SK-N-SH treated with all-trans-retinoic acid at 6 μM for 48 hours (cell line): ENCODE measurements at regions not wholly inside any gene's neighbourhood (a gene's known extent, or its start where the extent isn't known, plus 50 kb on each side); places are given as distances from the start of the nearest gene placed in this dataset.

Experiments used
- ATAC-seq: fragments of 200-7000 bp; cut with Tn5 transposase; 3 replicates; pipeline ENCODE4 v1.9.1; 2020; ENCODE audit warnings: mild to moderate bottlenecking, moderate library complexity
- ARNTL ChIP-seq: fragments of 450-650 bp; formaldehyde crosslinking; IDR thresholded peaks from 2 replicates; pipeline ENCODE4 v1.5.0; 2020; ENCODE audit warnings: low read depth, mild to moderate bottlenecking, moderate library complexity, borderline replicate concordance
- CSDC2 ChIP-seq: fragments of 250-450 bp; sonication (Bioruptor Pico); IDR thresholded peaks from 2 replicates; pipeline ENCODE4 v1.5.0; 2020; ENCODE audit warnings: mild to moderate bottlenecking, moderate library complexity
- ESRRG ChIP-seq: fragments of 250-450 bp; sonication (Bioruptor Pico); IDR thresholded peaks from 2 replicates; pipeline ENCODE4 v1.6.1; 2021; ENCODE audit warnings: mild to moderate bottlenecking
- ISL1 ChIP-seq: fragments of 250-450 bp; sonication (Bioruptor Pico); IDR thresholded peaks from 2 replicates; pipeline ENCODE4 v2.1.2; 2022; ENCODE audit warnings: mild to moderate bottlenecking, moderate library complexity
- OSR1 ChIP-seq: fragments of 250-450 bp; sonication (Bioruptor Pico); IDR thresholded peaks from 2 replicates; pipeline ENCODE4 v1.8.0; 2022; ENCODE audit warnings: moderate library complexity, mild to moderate bottlenecking, inconsistent platforms
- PPARA ChIP-seq: fragments of 250-450 bp; sonication (Bioruptor Pico); IDR thresholded peaks from 2 replicates; pipeline ENCODE4 v1.5.0; 2020; ENCODE audit warnings: mild to moderate bottlenecking, borderline replicate concordance
- RARB ChIP-seq: fragments of 250-450 bp; sonication (Bioruptor Pico); IDR thresholded peaks from 2 replicates; pipeline ENCODE4 v1.8.0; 2021; ENCODE audit warnings: mild to moderate bottlenecking, moderate library complexity
- SNAI2 ChIP-seq: fragments of 250-450 bp; sonication (Bioruptor Pico); IDR thresholded peaks from 2 replicates; pipeline ENCODE4 v1.5.0; 2020; ENCODE audit warnings: mild to moderate bottlenecking, moderate library complexity
- ZC3H10 ChIP-seq: fragments of 250-450 bp; sonication (Bioruptor Pico); IDR thresholded peaks from 2 replicates; pipeline ENCODE4 v1.5.1; 2021; ENCODE audit warnings: mild to moderate bottlenecking, moderate library complexity
- ZFP3 ChIP-seq: fragments of 250-450 bp; sonication (Bioruptor Pico); IDR thresholded peaks from 2 replicates; pipeline ENCODE4 v1.5.0; 2020; ENCODE audit warnings: mild to moderate bottlenecking, moderate library complexity
- ZFP30 ChIP-seq: fragments of 450-650 bp; formaldehyde crosslinking; IDR thresholded peaks from 2 replicates; pipeline ENCODE4 v1.5.0; 2022; ENCODE audit warnings: mild to moderate bottlenecking, moderate library complexity
- ZNF565 ChIP-seq: fragments of 450-650 bp; formaldehyde crosslinking; conservative IDR thresholded peaks from 2 replicates; pipeline ENCODE4 v1.5.0; 2020; ENCODE audit warnings: low read depth, mild to moderate bottlenecking, moderate library complexity
- ZNF70 ChIP-seq: fragments of 450-650 bp; formaldehyde crosslinking; IDR thresholded peaks from 2 replicates; pipeline ENCODE4 v1.5.0; 2020; ENCODE audit warnings: mild to moderate bottlenecking, moderate library complexity
- ZNF8 ChIP-seq: fragments of 450-650 bp; formaldehyde crosslinking; IDR thresholded peaks from 2 replicates; pipeline ENCODE4 v1.5.0; 2020; ENCODE audit warnings: mild to moderate bottlenecking, moderate library complexity
- TF ChIP-seq, protein P1 (sequence below): fragments of 250-450 bp; sonication (Bioruptor Pico); IDR thresholded peaks from 2 replicates; pipeline ENCODE4 v1.5.1; 2020; ENCODE audit warnings: low read depth, mild to moderate bottlenecking, moderate library complexity
- TF ChIP-seq, protein P2 (sequence below): fragments of 250-450 bp; sonication (Bioruptor Pico); IDR thresholded peaks from 2 replicates; pipeline ENCODE4 v1.8.0; 2021; ENCODE audit warnings: low read depth, mild to moderate bottlenecking, moderate library complexity, borderline replicate concordance
- TF ChIP-seq, protein P3 (sequence below): fragments of 250-450 bp; sonication (Bioruptor Pico); IDR thresholded peaks from 2 replicates; pipeline ENCODE4 v1.8.0; 2020; ENCODE audit warnings: mild to moderate bottlenecking, moderate library complexity, borderline replicate concordance
- TF ChIP-seq, protein P4 (sequence below): fragments of 250-450 bp; sonication (Bioruptor Pico); IDR thresholded peaks from 2 replicates; pipeline ENCODE4 v1.5.1; 2021; ENCODE audit warnings: mild to moderate bottlenecking, moderate library complexity
- TF ChIP-seq, protein P5 (sequence below): fragments of 250-450 bp; sonication (Bioruptor Pico); IDR thresholded peaks from 2 replicates; pipeline ENCODE4 v1.5.0; 2020; ENCODE audit warnings: mild to moderate bottlenecking, moderate library complexity

DNA sequence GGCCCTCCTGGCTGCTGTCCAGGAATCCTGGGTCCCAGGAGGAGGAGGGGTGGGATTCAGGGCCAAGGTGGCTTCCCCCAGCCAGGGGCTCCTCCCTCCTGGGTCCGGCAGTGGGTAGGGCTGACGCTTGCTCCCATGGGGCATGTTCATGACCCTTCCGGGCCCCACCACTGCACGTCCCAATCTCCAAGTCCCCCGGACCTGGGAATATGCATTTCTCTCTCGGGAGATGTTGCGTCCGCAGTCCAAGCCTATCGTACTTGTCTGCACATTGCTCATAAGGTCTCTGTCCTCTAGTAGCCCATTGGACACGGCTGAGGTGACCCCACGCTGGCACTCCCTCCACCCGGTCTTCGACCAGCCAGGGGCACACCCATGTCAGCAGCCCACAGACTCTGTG, 192.3 kb downstream of the TEX29 start:
- TF ChIP-seq, protein P1, sequence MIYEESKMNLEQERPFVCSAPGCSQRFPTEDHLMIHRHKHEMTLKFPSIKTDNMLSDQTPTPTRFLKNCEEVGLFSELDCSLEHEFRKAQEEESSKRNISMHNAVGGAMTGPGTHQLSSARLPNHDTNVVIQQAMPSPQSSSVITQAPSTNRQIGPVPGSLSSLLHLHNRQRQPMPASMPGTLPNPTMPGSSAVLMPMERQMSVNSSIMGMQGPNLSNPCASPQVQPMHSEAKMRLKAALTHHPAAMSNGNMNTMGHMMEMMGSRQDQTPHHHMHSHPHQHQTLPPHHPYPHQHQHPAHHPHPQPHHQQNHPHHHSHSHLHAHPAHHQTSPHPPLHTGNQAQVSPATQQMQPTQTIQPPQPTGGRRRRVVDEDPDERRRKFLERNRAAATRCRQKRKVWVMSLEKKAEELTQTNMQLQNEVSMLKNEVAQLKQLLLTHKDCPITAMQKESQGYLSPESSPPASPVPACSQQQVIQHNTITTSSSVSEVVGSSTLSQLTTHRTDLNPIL (CRISPR knock-in tag) = no peak
- TF ChIP-seq ZFP3 = no peak
- TF ChIP-seq ZFP30 (CRISPR knock-in tag) = no peak
- TF ChIP-seq ISL1 (CRISPR knock-in tag) = no peak
- TF ChIP-seq, protein P2, sequence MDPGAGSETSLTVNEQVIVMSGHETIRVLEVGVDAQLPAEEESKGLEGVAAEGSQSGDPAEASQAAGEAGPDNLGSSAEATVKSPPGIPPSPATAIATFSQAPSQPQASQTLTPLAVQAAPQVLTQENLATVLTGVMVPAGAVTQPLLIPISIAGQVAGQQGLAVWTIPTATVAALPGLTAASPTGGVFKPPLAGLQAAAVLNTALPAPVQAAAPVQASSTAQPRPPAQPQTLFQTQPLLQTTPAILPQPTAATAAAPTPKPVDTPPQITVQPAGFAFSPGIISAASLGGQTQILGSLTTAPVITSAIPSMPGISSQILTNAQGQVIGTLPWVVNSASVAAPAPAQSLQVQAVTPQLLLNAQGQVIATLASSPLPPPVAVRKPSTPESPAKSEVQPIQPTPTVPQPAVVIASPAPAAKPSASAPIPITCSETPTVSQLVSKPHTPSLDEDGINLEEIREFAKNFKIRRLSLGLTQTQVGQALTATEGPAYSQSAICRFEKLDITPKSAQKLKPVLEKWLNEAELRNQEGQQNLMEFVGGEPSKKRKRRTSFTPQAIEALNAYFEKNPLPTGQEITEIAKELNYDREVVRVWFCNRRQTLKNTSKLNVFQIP (CRISPR knock-in tag) = no peak
- ATAC-seq = no peak

DNA sequence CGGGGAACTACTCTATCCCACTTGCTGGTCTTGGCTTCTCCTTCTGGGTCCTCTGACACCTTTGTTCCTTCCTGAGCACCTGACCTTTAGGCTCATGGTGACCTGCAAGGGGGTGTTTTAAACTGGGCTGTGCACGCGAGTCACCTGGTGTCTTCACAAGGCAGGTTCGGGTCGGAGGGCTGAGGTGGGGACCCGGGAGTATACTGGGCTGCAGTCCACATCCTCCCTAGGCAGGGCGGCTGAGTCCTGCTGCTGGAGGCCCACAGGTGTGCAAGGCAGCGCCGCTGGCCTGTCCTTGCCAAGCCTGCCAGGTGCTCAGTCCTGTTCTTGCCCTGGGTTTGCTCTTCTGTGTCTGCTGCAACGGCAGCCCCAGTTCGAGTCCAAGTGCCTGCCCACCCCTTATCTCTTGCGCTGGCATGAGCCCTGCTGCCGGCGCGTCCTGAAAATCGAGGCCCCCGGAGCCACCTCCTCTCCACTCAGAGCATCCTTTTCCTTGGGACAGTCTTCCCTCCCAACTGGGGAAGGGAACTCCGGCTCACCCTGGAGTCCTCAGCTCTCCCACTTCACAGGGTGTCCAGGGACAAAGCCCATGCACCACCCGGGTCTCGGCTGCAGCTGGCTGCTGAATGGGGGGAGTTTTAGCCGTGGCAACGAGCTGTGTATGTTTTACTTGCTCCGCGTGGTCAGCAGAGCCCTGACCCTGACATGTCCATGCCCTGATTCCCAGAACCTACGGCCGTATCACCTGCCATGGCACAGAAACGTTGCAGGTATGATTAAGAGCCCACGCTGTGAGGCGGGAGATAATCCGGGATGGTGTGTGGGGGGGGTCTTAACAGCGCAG, 193.5 kb downstream of the TEX29 start:
- ATAC-seq = no peak
- TF ChIP-seq CSDC2 (CRISPR knock-in tag) = no peak
- TF ChIP-seq, protein P1 (CRISPR knock-in tag) = no peak
- no peak for TF ChIP-seq OSR1
- no peak for TF ChIP-seq ZNF70 (CRISPR knock-in tag)
- no peak for TF ChIP-seq ZC3H10 (CRISPR knock-in tag)
- no peak for TF ChIP-seq ZNF565 (CRISPR knock-in tag)
- no peak for TF ChIP-seq ARNTL
- TF ChIP-seq ESRRG (CRISPR knock-in tag) = no peak
- TF ChIP-seq, protein P3, sequence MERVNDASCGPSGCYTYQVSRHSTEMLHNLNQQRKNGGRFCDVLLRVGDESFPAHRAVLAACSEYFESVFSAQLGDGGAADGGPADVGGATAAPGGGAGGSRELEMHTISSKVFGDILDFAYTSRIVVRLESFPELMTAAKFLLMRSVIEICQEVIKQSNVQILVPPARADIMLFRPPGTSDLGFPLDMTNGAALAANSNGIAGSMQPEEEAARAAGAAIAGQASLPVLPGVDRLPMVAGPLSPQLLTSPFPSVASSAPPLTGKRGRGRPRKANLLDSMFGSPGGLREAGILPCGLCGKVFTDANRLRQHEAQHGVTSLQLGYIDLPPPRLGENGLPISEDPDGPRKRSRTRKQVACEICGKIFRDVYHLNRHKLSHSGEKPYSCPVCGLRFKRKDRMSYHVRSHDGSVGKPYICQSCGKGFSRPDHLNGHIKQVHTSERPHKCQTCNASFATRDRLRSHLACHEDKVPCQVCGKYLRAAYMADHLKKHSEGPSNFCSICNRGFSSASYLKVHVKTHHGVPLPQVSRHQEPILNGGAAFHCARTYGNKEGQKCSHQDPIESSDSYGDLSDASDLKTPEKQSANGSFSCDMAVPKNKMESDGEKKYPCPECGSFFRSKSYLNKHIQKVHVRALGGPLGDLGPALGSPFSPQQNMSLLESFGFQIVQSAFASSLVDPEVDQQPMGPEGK (CRISPR knock-in tag) = no peak
- TF ChIP-seq PPARA (CRISPR knock-in tag) = no peak
- no peak for TF ChIP-seq ZNF8
- no peak for TF ChIP-seq RARB (CRISPR knock-in tag)
- TF ChIP-seq, protein P2 (CRISPR knock-in tag) = no peak
- no peak for TF ChIP-seq SNAI2 (CRISPR knock-in tag)
- no peak for TF ChIP-seq ISL1 (CRISPR knock-in tag)
- TF ChIP-seq, protein P4, sequence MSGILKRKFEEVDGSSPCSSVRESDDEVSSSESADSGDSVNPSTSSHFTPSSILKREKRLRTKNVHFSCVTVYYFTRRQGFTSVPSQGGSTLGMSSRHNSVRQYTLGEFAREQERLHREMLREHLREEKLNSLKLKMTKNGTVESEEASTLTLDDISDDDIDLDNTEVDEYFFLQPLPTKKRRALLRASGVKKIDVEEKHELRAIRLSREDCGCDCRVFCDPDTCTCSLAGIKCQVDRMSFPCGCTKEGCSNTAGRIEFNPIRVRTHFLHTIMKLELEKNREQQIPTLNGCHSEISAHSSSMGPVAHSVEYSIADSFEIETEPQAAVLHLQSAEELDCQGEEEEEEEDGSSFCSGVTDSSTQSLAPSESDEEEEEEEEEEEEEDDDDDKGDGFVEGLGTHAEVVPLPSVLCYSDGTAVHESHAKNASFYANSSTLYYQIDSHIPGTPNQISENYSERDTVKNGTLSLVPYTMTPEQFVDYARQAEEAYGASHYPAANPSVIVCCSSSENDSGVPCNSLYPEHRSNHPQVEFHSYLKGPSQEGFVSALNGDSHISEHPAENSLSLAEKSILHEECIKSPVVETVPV (CRISPR knock-in tag) = no peak
- TF ChIP-seq ZFP3 = no peak
- TF ChIP-seq, protein P5, sequence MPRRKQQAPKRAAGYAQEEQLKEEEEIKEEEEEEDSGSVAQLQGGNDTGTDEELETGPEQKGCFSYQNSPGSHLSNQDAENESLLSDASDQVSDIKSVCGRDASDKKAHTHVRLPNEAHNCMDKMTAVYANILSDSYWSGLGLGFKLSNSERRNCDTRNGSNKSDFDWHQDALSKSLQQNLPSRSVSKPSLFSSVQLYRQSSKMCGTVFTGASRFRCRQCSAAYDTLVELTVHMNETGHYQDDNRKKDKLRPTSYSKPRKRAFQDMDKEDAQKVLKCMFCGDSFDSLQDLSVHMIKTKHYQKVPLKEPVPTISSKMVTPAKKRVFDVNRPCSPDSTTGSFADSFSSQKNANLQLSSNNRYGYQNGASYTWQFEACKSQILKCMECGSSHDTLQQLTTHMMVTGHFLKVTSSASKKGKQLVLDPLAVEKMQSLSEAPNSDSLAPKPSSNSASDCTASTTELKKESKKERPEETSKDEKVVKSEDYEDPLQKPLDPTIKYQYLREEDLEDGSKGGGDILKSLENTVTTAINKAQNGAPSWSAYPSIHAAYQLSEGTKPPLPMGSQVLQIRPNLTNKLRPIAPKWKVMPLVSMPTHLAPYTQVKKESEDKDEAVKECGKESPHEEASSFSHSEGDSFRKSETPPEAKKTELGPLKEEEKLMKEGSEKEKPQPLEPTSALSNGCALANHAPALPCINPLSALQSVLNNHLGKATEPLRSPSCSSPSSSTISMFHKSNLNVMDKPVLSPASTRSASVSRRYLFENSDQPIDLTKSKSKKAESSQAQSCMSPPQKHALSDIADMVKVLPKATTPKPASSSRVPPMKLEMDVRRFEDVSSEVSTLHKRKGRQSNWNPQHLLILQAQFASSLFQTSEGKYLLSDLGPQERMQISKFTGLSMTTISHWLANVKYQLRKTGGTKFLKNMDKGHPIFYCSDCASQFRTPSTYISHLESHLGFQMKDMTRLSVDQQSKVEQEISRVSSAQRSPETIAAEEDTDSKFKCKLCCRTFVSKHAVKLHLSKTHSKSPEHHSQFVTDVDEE (CRISPR knock-in tag) = no peak
